ELF-1 (cell line): ENCODE measurements at regions not wholly inside any gene's neighbourhood (a gene's known extent, or its start where the extent isn't known, plus 50 kb on each side); places are given as distances from the start of the nearest gene placed in this dataset.
"Not testable (repeated sequence)": the region's sequence is repeated elsewhere in the genome, so short reads cannot be mapped to it uniquely, and the experiment has no call there.

Experiments used
- DNase-seq: peaks from one replicate; pipeline ENCODE4 v3.0.0-alpha.2; 2016; ENCODE audit warnings: low read depth, low spot score

DNA sequence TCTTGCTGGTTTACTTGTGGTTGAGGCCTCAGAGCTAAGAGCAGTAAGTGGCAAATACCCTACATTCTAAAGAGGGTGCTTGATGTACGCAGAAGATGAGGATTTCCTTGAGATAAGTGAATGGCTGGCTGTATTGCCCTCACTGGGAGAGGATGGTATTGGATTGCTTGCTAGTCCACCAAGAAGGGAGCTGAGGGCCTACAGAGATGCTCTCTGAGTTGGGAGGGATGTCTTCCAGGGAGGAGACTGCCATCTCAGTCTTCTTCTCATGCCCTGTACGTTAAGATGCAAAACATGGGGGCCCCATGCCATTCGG lies 669.1 kb downstream of the UTRN start:
- no peak for DNase-seq

DNA sequence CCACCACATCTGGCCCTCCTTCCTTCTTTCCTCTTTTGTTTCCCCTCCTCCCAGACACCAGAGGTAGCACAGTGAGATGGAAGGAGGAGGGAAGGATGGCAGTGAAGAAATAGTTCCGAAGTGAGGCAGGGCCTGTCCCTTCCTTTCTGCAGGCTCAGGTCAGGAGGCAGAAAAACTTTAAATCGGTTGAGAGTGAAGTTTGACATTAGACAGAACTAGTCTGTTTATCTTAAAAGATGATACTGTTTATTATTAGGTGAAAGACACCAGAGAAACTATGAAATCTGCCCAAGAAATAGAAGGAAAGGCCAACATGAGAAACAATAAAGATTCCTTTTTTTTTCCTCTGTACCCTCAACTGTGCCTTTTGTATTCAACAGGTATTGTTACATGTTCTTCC lies 670.3 kb downstream of the UTRN start:
- DNase-seq = no peak

- DNase-seq = no peak
Measured at GRCh38 chr6:144955859-144956258, 670.7 kb downstream of the UTRN start.

DNA sequence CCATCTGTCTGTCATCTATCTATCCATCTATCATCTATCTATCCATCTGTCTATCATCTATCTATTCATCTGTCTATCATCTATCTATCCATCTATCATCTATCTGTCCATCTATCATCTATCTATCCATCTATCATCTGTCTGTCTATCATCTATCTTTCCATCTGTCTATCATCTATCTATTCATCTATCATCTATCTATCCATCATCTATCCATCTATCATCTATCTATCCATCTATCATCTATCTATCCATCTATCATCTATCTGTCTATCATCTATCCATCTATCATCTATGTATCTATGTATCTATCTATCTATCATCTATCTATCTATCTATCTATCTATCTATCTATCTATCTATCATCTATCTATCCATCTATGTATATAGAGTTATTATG lies 671.6 kb downstream of the UTRN start:
- DNase-seq = not testable (repeated sequence)

DNA sequence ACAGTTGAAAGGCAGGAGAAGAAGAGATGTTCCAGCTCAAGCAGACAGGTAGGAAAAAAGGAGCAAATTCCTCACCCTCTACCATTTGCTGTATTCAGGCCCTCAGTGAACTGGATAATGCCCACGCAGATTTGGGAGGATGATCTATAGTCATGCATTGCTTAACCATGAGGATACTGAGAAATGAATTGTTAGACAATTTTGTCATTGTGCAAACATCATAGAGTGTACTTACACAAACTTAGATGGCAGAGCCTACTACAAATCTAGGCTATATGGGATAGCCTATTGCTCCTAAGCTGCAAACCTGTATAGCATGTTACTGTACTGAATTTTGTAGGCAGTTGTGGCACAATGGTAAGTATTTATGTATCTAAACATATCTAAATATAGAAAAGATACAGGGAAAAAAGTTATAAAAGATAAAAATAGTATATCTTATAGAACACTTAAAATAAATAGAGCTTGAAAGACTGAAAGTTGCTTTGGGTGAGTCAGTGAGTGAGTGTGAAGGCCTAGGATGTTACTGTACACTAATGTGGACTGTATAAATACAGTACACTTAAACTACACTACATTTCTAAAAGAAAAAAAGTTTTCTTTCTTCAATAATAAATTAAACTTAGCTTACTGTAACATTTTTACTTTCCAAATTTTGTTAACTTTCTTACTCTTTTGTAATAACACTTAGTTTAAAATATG lies 672.3 kb downstream of the UTRN start:
- DNase-seq = no peak

- DNase-seq = no peak
Measured at GRCh38 chr6:144969154-144969553, 684.0 kb downstream of the UTRN start.

- no peak for DNase-seq
Measured at GRCh38 chr6:144969602-144970272, 684.6 kb downstream of the UTRN start.

DNA sequence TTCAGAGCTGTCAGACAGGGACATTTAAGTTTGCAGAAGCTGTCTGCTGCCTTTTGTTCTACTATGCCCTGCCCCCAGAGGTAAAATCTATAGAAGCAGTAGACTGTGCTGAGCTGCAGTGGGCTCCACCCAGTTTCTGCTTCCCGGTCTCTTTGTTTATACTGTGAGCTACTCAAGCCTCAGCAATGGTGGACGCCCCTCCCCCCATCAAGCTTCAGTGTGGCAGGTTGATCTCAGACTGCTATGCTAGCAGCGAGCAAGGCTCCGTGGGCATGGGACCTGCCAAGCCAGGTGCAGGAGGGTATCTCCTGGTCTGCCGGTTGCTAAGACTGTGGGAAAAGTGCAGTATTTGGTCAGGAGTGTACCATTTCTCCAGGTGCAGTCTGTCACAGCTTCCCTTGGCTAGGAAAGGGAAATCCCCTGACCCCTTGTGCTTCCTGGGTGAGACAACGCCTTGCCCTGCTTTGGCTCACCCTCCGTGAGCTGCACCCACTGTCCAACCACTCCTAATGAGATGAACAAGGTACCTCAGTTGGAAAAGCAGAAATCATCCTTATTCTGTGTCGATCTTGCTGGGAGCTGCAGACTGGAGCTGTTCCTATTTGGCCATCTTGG lies 692.2 kb downstream of the UTRN start:
- peak; percentile 89 for DNase-seq

- DNase-seq = no peak
Measured at GRCh38 chr6:144978208-144978607, 693.1 kb downstream of the UTRN start.

DNA sequence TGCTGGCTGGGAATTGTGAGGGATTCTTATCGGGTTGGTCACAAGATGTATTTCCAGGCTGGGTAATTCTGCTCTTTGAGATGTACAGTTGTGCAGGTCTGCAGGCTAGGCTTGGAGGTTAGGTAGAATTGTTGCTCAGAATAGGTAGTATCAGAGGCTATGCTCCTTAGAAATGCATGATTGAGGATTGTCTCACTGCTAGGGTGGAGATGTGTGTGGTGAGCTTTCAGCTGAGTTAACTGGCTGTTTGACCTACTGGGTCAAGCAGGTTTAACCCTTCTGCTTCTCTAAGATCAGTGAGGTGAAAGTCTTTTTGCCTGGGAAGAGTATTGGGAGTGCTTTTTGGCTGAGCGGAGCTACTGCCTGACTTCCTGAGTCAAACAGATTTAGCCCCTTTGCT lies 701.1 kb downstream of the UTRN start:
- no peak for DNase-seq

DNA sequence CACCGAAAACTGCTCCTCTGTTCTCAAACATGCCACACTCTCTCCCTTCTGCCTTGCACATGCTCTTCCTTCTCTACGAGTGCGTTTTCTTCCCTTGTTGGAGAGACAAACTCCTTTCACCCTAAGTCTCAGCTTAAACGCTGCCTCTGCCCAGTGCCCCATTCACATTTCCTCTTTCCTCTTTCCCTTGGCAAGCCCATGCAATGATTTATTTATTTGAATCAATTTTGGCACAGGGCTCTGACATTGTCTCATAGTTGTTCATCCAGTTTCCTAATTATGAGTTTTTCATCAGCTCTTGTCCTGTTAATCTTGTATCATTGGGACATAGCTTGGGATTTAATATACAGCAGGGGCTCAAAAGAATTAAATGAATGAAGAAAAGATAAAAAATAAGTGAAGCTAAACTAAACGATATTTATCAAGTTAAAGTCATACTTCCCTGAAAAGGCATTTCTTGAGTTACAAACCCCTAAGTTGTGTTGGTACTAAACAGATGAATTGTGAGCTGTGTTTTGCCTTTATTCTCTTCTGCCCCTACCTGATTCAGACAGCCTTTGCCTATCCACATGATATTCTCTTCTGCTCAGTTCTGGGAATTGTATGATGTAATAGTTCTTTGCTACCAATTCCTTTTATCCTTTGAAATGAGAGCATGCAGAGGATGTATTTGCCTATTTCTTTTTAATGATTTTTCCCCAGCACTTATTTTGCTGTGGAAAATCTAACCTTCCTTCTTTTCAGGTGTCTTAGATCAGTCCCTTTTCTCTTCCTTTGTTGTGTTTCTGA lies 704.4 kb downstream of the UTRN start:
- no peak for DNase-seq

- DNase-seq = no peak
Measured at GRCh38 chr6:144990784-144991183, 705.6 kb downstream of the UTRN start.

- DNase-seq = no peak
Measured at GRCh38 chr6:144993870-144994269, 708.7 kb downstream of the UTRN start.

DNA sequence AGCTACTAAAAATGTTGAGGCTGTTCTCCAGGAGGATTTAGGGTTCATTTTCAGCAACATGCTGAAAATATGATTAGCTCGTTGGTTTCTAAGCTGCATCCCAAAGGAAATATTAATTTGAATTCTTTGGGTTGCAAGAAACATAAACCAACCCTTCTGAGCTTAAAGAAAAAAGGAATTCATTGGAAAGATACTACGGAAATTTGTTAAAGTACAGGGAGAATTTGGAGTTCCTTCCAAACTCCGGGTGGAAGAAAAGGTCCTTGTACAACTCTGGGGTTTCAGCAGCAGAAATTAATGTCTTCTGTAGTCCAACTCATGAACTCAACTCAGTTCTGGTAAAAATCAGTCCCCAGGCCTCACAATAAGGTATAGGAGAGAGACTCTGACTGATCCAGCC lies 712.9 kb downstream of the UTRN start:
- DNase-seq = no peak

DNA sequence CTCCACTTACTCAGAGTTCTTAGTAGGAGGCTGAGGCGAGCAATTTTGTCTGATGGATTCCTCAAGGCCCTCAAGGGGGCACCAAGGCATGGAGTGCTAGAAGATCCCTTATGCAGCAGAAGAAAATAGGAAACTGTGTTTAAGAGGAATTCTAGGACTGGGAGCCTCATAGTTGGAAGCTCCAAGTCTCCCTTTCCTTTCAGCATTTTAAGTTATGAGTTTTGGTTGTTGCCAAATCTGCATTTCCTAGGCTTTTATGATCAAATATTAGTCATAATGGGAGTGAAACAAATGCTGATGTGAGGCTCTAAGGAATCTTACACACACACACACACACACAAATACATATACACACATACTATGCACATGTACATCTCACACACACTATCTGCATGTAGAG lies 714.0 kb downstream of the UTRN start:
- DNase-seq = no peak

DNA sequence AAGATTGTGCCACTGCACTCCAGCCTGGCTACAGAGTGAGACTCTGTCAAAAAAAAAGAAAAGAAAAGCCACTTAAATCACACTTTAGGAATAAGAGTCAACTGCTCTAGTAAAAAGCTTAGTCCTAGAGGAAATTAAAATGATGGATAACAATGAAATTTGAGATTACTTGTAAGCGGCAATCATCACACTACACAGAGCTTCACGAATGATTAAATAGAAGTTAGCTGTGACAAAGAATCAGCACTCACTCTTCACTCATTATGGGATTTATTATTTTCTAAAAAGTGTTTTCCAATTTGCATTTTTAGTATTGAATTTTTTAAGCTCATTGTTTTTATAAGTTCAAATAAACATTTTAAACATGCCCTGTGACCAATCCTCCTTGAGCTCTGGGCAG lies 718.0 kb downstream of the UTRN start:
- no peak for DNase-seq

DNA sequence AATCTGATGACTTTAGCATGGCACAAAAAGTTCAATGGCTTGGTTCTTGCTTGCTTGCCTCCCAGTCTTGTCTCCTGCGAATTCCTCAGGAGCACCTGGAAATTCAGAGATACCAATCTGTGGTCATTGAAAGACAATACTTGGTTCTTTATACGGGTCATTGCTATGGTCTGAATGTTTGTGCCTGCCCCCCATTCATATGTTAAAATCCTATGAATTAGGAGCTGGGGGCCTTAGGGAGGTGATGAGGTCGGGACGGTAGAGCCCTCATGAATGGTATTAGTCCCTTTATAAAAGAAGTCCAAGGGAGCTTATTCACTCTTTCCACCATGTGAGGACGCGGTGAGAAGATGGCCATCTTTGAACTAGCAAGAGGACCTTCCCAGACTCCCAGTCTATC lies 721.8 kb downstream of the UTRN start:
- DNase-seq = peak; percentile 9

GRCh38 chr6:145008715-145009114 lies 723.6 kb downstream of the UTRN start:
- no peak for DNase-seq

DNA sequence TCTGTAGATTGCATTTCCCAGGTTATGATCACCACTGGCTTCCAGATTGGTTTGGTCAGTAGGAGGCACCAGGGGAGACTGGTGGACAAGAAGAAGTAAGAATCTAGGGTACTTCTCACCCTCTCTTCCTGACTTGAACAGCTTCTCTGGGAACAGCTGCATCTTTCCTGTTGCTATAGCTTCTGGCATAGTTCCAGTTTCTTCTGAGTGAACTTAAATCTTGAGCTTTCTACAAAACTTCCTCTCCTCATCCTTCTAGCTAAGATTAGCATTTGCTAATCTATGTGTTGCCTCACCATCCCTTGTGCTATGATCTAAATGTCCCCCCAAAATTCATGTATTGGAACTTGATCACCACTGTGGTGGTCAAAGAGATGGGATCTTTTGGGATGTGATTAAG lies 724.6 kb downstream of the UTRN start:
- DNase-seq = no peak

GRCh38 chr6:145012039-145012662 lies 723.2 kb downstream of the EPM2A start:
- DNase-seq = no peak

GRCh38 chr6:145015739-145016558 lies 719.4 kb downstream of the EPM2A start:
- DNase-seq = no peak
